ENCODE measurements at regions not wholly inside any gene's neighbourhood (a gene's known extent, or its start where the extent isn't known, plus 50 kb on each side); places are given as distances from the start of the nearest gene placed in this dataset.

DNA sequence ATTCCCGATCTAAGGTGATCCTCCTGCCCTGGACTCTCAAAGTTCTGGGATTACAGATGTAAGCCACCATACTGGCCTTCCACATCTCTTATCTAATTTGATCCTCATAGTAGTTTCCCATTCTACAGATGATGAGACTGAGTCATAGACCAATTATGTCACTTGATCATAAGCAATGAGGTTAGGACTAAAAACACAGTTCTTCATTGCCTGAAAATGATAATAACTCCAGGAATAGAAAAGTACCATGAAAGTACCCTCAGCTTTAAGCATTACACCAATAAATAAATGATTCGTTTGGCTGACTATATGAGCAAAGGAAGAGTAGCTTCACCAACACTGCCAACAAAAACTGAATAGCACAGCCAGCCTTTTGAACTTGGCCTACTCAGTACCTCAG is 389.5 kb downstream of the ACTL7B start:
- Histone ChIP-seq H4K20me1 (ENCODE audit: control insufficient read depth, insufficient read depth, insufficient read length) (no peaks in the 10 kb centered on the region), H2BK20ac (ENCODE audit: low read depth, low read length, poor library complexity, severe bottlenecking) (no peak overlapping the region), H3K23ac (ENCODE audit: insufficient read length, low read depth, low read length) (no peak overlapping the region), H2AFZ (ENCODE audit: low read length) (no peak overlapping the region), H3K79me2 (ENCODE audit: insufficient read depth, low read length) (no peaks in the 10 kb centered on the region), H3K56ac (ENCODE audit: insufficient read length, low read depth, low read length) (no peak overlapping the region), H3K9ac (ENCODE audit: extremely low read depth, insufficient read length, low read length) (no peak overlapping the region), H3K14ac (ENCODE audit: insufficient read depth, low read length) (no peak overlapping the region), H4K5ac (ENCODE audit: insufficient read length, low read depth, low read length) (no peak overlapping the region), H3K23me2 (ENCODE audit: insufficient read length, low read depth, low read length, poor library complexity, severe bottlenecking) (no peaks in the 10 kb centered on the region), H2BK120ac (ENCODE audit: low read depth, low read length, poor library complexity, severe bottlenecking) (no peak overlapping the region), H4K8ac (replicated peaks; ENCODE audit: insufficient read length, low read depth, low read length) (no peak overlapping the region), H3K18ac (ENCODE audit: insufficient read length, low read depth, low read length) (no peak overlapping the region), H3K79me1 (ENCODE audit: insufficient read depth, low read depth, low read length, poor library complexity, severe bottlenecking) (no peaks in the 10 kb centered on the region), H3K4me2 (ENCODE audit: insufficient read depth, insufficient read length, low read length) (no peak overlapping the region), H2BK15ac (ENCODE audit: low read depth, low read length) (no peak overlapping the region), H3K27ac (ENCODE audit: insufficient read length, low read depth, low read length) (no peak overlapping the region), H2BK5ac (ENCODE audit: insufficient read length, low read length) (no peak overlapping the region), H2AK5ac (ENCODE audit: insufficient read length, low read length) (no peak overlapping the region), H3K27me3 (ENCODE audit: insufficient read depth, low read length) (no peaks in the 10 kb centered on the region), H3K4ac (ENCODE audit: low read depth, low read length) (no peak overlapping the region), H3K9me3 (ENCODE audit: control insufficient read depth, low read depth, low read length) (no peaks in the 10 kb centered on the region), H4K91ac (ENCODE audit: insufficient read length, low read depth, low read length) (no peak overlapping the region), H2BK12ac (ENCODE audit: insufficient read length, low read depth, low read length) (no peak overlapping the region), H3K4me1 (ENCODE audit: insufficient read depth, low read length) (no peaks in the 10 kb centered on the region), H3T11ph (ENCODE audit: low read length) (no peak overlapping the region)
- Mint-ChIP-seq H3K27me3 (ENCODE audit: low read depth) (peaks cover 3% of the 10 kb centered on the region), H3K36me3 (ENCODE audit: insufficient read depth in 1 of 3, low read depth in 3 of 3) (no peaks in the 10 kb centered on the region), H3K4me1 (no peaks in the 10 kb centered on the region), H3K9me3 (peaks cover 0 to 4% of the 10 kb centered on the region in 2 experiments; a peak in 1 of 5 replicates), H3K27ac (no peak overlapping the region), H3K4me3 (no peak overlapping the region)
- TF ChIP-seq, protein P1, sequence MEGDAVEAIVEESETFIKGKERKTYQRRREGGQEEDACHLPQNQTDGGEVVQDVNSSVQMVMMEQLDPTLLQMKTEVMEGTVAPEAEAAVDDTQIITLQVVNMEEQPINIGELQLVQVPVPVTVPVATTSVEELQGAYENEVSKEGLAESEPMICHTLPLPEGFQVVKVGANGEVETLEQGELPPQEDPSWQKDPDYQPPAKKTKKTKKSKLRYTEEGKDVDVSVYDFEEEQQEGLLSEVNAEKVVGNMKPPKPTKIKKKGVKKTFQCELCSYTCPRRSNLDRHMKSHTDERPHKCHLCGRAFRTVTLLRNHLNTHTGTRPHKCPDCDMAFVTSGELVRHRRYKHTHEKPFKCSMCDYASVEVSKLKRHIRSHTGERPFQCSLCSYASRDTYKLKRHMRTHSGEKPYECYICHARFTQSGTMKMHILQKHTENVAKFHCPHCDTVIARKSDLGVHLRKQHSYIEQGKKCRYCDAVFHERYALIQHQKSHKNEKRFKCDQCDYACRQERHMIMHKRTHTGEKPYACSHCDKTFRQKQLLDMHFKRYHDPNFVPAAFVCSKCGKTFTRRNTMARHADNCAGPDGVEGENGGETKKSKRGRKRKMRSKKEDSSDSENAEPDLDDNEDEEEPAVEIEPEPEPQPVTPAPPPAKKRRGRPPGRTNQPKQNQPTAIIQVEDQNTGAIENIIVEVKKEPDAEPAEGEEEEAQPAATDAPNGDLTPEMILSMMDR (conservative IDR thresholded peaks at IDR 0.05): no peak
- no peak for DNase-seq
- WGBS (ENCODE audit: extremely low coverage, insufficient read length, low lambda C conversion rate): no CpG with 5 or more reads among the region's 2 CpGs
